Fibroblast of peridontal ligament (primary cell): ENCODE measurements at regions not wholly inside any gene's neighbourhood (a gene's known extent, or its start where the extent isn't known, plus 50 kb on each side); places are given as distances from the start of the nearest gene placed in this dataset.

ENCODE experiments used
- DNase-seq: peaks from one replicate; pipeline ENCODE4 v3.0.0-alpha.2; 2010; ENCODE audit errors: extremely low read depth

- no peak for DNase-seq
These were observed 125.1 kb upstream of the FAM204A start for GRCh38 chr10:118467200-118467599.

GRCh38 chr10:118465300-118465874 lies 123.3 kb upstream of the FAM204A start:
- DNase-seq: no peak

- no peak for DNase-seq
These were observed 121.6 kb upstream of the FAM204A start for GRCh38 chr10:118463740-118464139.

- DNase-seq: no peak
These were observed 120.3 kb upstream of the FAM204A start for GRCh38 chr10:118462401-118462800.

- DNase-seq: peak; percentile 65
These were observed 117.6 kb upstream of the FAM204A start for GRCh38 chr10:118459642-118460193.

GRCh38 chr10:118458957-118459641 lies 117.0 kb upstream of the FAM204A start:
- DNase-seq: no peak

GRCh38 chr10:118457824-118458428 lies 115.8 kb upstream of the FAM204A start:
- DNase-seq: no peak

GRCh38 chr10:118455181-118455695 lies 113.1 kb upstream of the FAM204A start:
- DNase-seq: no peak

GRCh38 chr10:118454211-118454610 lies 112.1 kb upstream of the FAM204A start:
- no peak for DNase-seq

- no peak for DNase-seq
These were observed 110.0 kb upstream of the FAM204A start for GRCh38 chr10:118452098-118452497.

- DNase-seq: no peak
These were observed 107.4 kb upstream of the FAM204A start for GRCh38 chr10:118449521-118449920.

- DNase-seq: no peak
These were observed 106.6 kb upstream of the FAM204A start for GRCh38 chr10:118448744-118449143.

GRCh38 chr10:118447478-118448270 lies 105.5 kb upstream of the FAM204A start:
- DNase-seq: peak; percentile 1

GRCh38 chr10:118445535-118445934 lies 103.4 kb upstream of the FAM204A start:
- DNase-seq: no peak

GRCh38 chr10:118444069-118444468 lies 101.9 kb upstream of the FAM204A start:
- DNase-seq: no peak

GRCh38 chr10:118442032-118442431 lies 99.9 kb upstream of the FAM204A start:
- DNase-seq: no peak

- DNase-seq: no peak
These were observed 97.7 kb upstream of the FAM204A start for GRCh38 chr10:118439824-118440223.

GRCh38 chr10:118436742-118437141 lies 94.6 kb upstream of the FAM204A start:
- DNase-seq: no peak

GRCh38 chr10:118430190-118430589 lies 88.1 kb upstream of the FAM204A start:
- DNase-seq: no peak

GRCh38 chr10:118423800-118424442 lies 81.8 kb upstream of the FAM204A start:
- peak; percentile 72 for DNase-seq

- DNase-seq: no peak
These were observed 80.1 kb upstream of the FAM204A start for GRCh38 chr10:118422241-118422640.
